WTC11 (cell line): ENCODE measurements at regions not wholly inside any gene's neighbourhood (a gene's known extent, or its start where the extent isn't known, plus 50 kb on each side); places are given as distances from the start of the nearest gene placed in this dataset.

Experiments
- ATAC-seq: fragments of 200-7000 bp; cut with Tn5 transposase; 2 replicates; pipeline ENCODE4 v1.10.0; 2021; ENCODE audit warnings: mild to moderate bottlenecking, moderate library complexity
- CTCF ChIA-PET: fragments of 300-600 bp; sonication (Branson Sonifier 250); formaldehyde crosslinking; loops from one replicate; lab custom pipeline; 2021; ENCODE audit warnings: antibody characterized with exemption; lab: Charles Lee
- POLR2A ChIA-PET: fragments of 350-600 bp; sonication (Branson Sonifier 250); formaldehyde crosslinking; loops from one replicate; lab custom pipeline; 2021; ENCODE audit warnings: antibody characterized with exemption; lab: Charles Lee
- DNase-seq: peaks from one replicate; pipeline ENCODE4 v3.0.0; 2021; ENCODE audit warnings: low spot score
- H3K27ac Mint-ChIP-seq: 2 replicates; pipeline ENCODE4 v1.8.0; 2021; ENCODE audit warnings: mixed read lengths
- H3K27me3 Mint-ChIP-seq: 2 replicates; pipeline ENCODE4 v1.8.0; 2021; ENCODE audit warnings: low read depth, mild to moderate bottlenecking, moderate library complexity, mixed read lengths
- H3K36me3 Mint-ChIP-seq: 2 replicates; pipeline ENCODE4 v1.8.0; 2021; ENCODE audit warnings: mixed read lengths
- H3K4me1 Mint-ChIP-seq: 2 replicates; pipeline ENCODE4 v1.8.0; 2022; ENCODE audit warnings: mixed read lengths
- H3K4me3 Mint-ChIP-seq: 2 replicates; pipeline ENCODE4 v1.8.0; 2021; ENCODE audit warnings: mild to moderate bottlenecking, moderate library complexity, mixed read lengths
- H3K9me3 Mint-ChIP-seq: 2 replicates; pipeline ENCODE4 v1.8.0; 2021; ENCODE audit warnings: mixed read lengths
- FOXJ3 ChIP-seq: sonication (generic); formaldehyde crosslinking; IDR thresholded peaks from 2 replicates; pipeline ENCODE4 v1.9.0; 2021; ENCODE audit warnings: missing genetic modification reagents, mild to moderate bottlenecking, borderline replicate concordance
- FOXP1 ChIP-seq: sonication (generic); formaldehyde crosslinking; IDR thresholded peaks from 2 replicates; pipeline ENCODE4 v1.8.0; 2022; ENCODE audit warnings: missing genetic modification reagents, mild to moderate bottlenecking, moderate library complexity, borderline replicate concordance
- NFATC4 ChIP-seq: fragments of 250-450 bp; sonication (Bioruptor Pico); IDR thresholded peaks from 2 replicates; pipeline ENCODE4 v1.9.0; 2021; ENCODE audit warnings: mild to moderate bottlenecking
- NFYB ChIP-seq: sonication (generic); formaldehyde crosslinking; conservative IDR thresholded peaks from 2 replicates; pipeline ENCODE4 v1.8.0; 2022; ENCODE audit warnings: low read depth, missing genetic modification reagents
- RORB ChIP-seq: fragments of 250-450 bp; sonication (Bioruptor Pico); IDR thresholded peaks from 2 replicates; pipeline ENCODE4 v1.9.0; 2021; ENCODE audit warnings: mild to moderate bottlenecking
- SMAD3 ChIP-seq: sonication (generic); formaldehyde crosslinking; IDR thresholded peaks from 2 replicates; pipeline ENCODE4 v1.8.0; 2022; ENCODE audit warnings: missing genetic modification reagents, mild to moderate bottlenecking, borderline replicate concordance
- ZNF121 ChIP-seq: sonication (generic); formaldehyde crosslinking; IDR thresholded peaks from 2 replicates; pipeline ENCODE4 v1.8.0; 2023; ENCODE audit warnings: missing genetic modification reagents
- ZNF263 ChIP-seq: sonication (generic); formaldehyde crosslinking; IDR thresholded peaks from 2 replicates; pipeline ENCODE4 v1.8.1; 2022; ENCODE audit warnings: low read depth, mild to moderate bottlenecking, moderate library complexity, missing genetic modification reagents
- ZNF396 ChIP-seq: fragments of 250-450 bp; sonication (Bioruptor Pico); IDR thresholded peaks from 2 replicates; pipeline ENCODE4 v1.8.0; 2021; ENCODE audit warnings: mild to moderate bottlenecking, moderate library complexity, borderline replicate concordance
- TF ChIP-seq, protein P1 (sequence below): sonication (generic); formaldehyde crosslinking; IDR thresholded peaks from 2 replicates; pipeline ENCODE4 v1.8.1; 2023; ENCODE audit warnings: mild to moderate bottlenecking, missing genetic modification reagents
- TF ChIP-seq, protein P2 (sequence below): sonication (generic); formaldehyde crosslinking; IDR thresholded peaks from 2 replicates; pipeline ENCODE4 v1.8.1; 2023; ENCODE audit warnings: mild to moderate bottlenecking, missing genetic modification reagents, moderate library complexity
- TF ChIP-seq, protein P3 (sequence below): sonication (generic); formaldehyde crosslinking; IDR thresholded peaks from 2 replicates; pipeline ENCODE4 v1.8.1; 2023; ENCODE audit warnings: mild to moderate bottlenecking, moderate library complexity, missing genetic modification reagents
- TF ChIP-seq, protein P4 (sequence below): sonication (generic); formaldehyde crosslinking; IDR thresholded peaks from 2 replicates; pipeline ENCODE4 v1.8.1; 2022; ENCODE audit warnings: missing genetic modification reagents, borderline replicate concordance
- TF ChIP-seq, protein P5 (sequence below): sonication (generic); formaldehyde crosslinking; conservative IDR thresholded peaks from 2 replicates; pipeline ENCODE4 v1.8.1; 2022; ENCODE audit warnings: mild to moderate bottlenecking, missing genetic modification reagents
- TF ChIP-seq, protein P6 (sequence below): sonication (generic); formaldehyde crosslinking; IDR thresholded peaks from 2 replicates; pipeline ENCODE4 v1.8.0; 2022; ENCODE audit warnings: mild to moderate bottlenecking, missing genetic modification reagents
- TF ChIP-seq, protein P7 (sequence below): sonication (generic); formaldehyde crosslinking; IDR thresholded peaks from 2 replicates; pipeline ENCODE4 v1.8.1; 2022; ENCODE audit warnings: mild to moderate bottlenecking, moderate library complexity, missing genetic modification reagents

DNA sequence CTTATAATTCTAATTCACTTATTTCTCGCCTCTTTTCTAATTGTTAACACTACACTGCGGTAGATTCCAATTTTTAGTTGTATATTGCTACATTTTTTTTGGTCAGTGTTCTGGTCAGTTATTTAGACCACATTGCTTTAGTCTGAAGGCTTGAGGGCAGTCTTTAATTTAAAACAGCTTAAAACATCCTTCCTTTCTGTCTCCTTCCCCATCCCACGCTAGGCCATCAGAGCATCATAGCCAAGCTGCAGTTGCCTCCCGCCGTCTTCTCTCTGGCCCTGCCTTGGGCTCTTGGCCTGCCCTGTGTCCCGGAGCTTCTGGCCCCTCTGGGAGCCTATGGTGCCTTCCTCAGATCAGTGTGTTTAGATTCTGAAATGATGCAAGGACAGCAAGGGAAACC is 52.6 kb upstream of the GLI2 start (continued):
- TF ChIP-seq, protein P1, sequence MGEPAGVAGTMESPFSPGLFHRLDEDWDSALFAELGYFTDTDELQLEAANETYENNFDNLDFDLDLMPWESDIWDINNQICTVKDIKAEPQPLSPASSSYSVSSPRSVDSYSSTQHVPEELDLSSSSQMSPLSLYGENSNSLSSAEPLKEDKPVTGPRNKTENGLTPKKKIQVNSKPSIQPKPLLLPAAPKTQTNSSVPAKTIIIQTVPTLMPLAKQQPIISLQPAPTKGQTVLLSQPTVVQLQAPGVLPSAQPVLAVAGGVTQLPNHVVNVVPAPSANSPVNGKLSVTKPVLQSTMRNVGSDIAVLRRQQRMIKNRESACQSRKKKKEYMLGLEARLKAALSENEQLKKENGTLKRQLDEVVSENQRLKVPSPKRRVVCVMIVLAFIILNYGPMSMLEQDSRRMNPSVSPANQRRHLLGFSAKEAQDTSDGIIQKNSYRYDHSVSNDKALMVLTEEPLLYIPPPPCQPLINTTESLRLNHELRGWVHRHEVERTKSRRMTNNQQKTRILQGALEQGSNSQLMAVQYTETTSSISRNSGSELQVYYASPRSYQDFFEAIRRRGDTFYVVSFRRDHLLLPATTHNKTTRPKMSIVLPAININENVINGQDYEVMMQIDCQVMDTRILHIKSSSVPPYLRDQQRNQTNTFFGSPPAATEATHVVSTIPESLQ (CRISPR knock-in tag) = no peak
- TF ChIP-seq ZNF396 = no peak
- no peak for TF ChIP-seq NFYB

DNA sequence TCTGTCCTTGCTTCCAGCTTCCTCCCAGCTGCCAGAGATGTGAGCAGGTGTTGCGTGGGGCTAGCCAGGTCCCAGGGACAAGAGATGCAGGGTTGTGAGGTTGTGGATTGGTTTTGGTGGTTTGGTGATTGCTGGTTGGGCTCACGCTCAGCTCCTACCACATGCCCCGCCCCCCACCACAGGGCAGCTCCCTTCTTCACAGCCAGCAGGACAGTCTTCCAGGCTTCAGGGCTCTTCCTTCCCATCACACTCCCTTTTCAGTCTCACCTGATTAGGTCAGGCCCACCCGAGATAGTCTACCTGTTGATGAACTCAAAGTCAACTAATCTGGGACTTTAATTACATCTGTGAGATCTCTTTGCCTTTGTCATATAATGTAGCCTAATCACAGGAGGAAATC is 52.0 kb upstream of the GLI2 start:
- no peak for DNase-seq
- no peak overlapping the region for H3K4me3 Mint-ChIP-seq
- peaks cover 26% of the 10 kb centered on the region for H3K27me3 Mint-ChIP-seq
- ChIA-PET CTCF (interaction anchor here (1.0 to 2.0 kb wide), 4 partner anchors 12 to 395 kb away, joined by 3 to 7 read pairs (median 5); no protein-coding TSS in a partner anchor), POLR2A (no interaction called here)
- TF ChIP-seq FOXJ3 (CRISPR knock-in tag) = no peak
- TF ChIP-seq ZNF121 = peak; percentile 45; the same call in 1 of the 2 replicates
- H3K27ac Mint-ChIP-seq = no peak overlapping the region
- no peaks in the 10 kb centered on the region for H3K36me3 Mint-ChIP-seq
- H3K4me1 Mint-ChIP-seq = peaks cover 3% of the 10 kb centered on the region; the same call in 1 of the 2 replicates
- ATAC-seq = no peak
- 0 out of 2 replicates have a peak, but pooled peaks cover 2% of the 10 kb centered on the region for H3K9me3 Mint-ChIP-seq

DNA sequence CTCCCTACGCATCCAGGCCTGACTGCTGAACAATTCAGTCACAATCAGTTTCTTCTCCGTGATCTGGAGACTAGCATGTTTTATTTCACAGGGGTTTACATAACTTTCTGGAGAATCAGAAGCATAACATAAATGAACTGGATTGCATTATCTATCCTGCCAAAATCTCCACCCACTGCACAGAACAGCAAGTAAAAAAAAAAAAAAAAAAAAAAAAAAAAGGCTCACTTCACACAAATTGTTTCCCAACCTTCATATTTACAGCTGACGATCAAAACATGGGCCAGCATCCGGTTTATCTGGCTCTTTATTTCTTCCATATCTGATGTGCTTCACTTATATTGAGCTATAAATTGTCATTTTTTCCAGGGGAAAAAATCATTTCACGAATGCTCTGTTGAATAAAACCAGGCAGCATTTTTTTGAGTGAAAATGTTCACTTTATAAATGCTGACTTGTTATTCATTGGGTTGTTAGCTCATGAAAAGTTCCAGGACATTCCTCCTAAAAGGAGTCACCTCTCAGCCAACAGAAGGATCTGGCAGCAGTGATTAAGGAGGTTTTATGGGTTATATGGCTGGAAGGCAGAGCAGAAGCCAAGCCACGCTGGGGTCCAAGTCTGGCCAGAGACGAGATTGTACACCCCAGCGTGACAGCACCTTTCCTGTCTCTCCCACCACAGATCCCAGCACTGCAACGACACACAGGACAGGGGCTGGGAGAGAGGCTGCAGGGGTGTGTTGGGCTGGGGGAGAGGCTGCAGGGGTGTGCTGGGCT is 51.2 kb upstream of the GLI2 start:
- H3K4me1 Mint-ChIP-seq = no peaks in the 10 kb centered on the region
- no peaks in the 10 kb centered on the region for H3K36me3 Mint-ChIP-seq
- TF ChIP-seq FOXP1 (CRISPR knock-in tag) (no peak), ZNF263 (CRISPR knock-in tag) (no peak)
- TF ChIP-seq, all 79 proteins: peak for 0
- Mint-ChIP-seq H3K27ac (no peak overlapping the region), H3K9me3 (0 out of 2 replicates have a peak, but pooled peaks cover 2% of the 10 kb centered on the region), H3K4me3 (no peak overlapping the region), H3K27me3 (peaks cover 29% of the 10 kb centered on the region)
- ATAC-seq (no peak), DNase-seq (no peak)
- ChIA-PET POLR2A (interaction anchor here (0.6 to 1.0 kb wide), 3 partner anchors 22 to 1439 kb away, joined by 4 to 5 read pairs (median 4); no protein-coding TSS in a partner anchor), CTCF (interaction anchor here (0.5 to 1.1 kb wide), 5 partner anchors 15 to 348 kb away, joined by 3 to 4 read pairs (median 3); no protein-coding TSS in a partner anchor)

DNA sequence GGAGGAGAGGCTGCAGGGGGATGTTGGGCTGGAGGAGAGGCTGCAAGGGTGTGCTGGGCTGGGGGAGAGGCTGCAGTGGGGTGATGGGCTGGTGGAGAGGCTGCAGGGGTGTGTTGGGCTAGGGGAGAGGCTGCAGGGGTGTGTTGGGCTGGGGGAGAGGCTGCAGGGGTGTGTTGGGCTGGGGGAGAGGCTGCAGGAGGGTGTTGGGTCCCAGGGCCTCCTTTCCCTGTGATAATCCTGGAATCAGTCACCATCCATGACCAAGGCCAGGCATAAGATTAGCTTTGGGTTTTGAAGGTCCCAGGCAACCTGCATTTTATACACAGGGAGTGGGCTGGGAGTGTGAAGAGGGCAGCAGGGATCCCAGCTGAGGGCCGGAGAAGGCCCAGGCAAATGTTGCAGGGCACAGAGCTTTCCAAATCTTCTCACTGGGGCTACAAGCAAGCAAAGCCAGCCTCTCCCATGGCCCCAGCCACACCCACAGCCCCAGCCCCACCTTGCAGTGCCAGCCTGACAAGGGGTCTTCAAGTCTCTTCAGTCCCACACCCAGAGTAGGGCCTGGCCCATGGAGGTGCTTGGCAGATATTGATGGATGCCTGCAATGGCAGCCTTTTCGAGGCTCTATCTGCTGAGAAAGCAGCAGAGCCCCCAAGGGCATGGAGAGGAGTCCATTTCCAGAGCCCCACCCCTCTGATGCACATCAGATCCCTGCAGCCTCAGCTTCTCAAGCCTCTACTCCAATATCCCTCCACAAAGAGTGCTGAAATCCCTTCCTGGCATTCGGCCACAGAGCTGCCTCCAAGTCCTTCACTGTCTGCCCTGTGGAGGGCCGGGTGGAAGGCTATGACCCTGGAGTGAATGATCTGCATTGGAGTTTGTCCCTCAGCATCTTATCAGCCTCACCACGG is 50.3 kb upstream of the GLI2 start:
- H3K4me3 Mint-ChIP-seq = no peak overlapping the region
- H3K27ac Mint-ChIP-seq = no peak overlapping the region
- H3K36me3 Mint-ChIP-seq = no peaks in the 10 kb centered on the region
- POLR2A ChIA-PET = interaction anchor here (1.0 kb wide), 1 partner anchor 390 kb away, joined by 4 read pairs; no protein-coding TSS in a partner anchor
- H3K4me1 Mint-ChIP-seq = peaks cover 3% of the 10 kb centered on the region; the same call in 1 of the 2 replicates
- peaks cover 29% of the 10 kb centered on the region for H3K27me3 Mint-ChIP-seq
- 0 out of 2 replicates have a peak, but pooled peaks cover 2% of the 10 kb centered on the region for H3K9me3 Mint-ChIP-seq
- no peak for DNase-seq
- no peak for ATAC-seq
- CTCF ChIA-PET = interaction anchor here (0.6 to 1.9 kb wide), 8 partner anchors 10 to 419 kb away, joined by 3 to 5 read pairs (median 4); no protein-coding TSS in a partner anchor
- TF ChIP-seq FOXP1 (CRISPR knock-in tag) = no peak
- no peak for TF ChIP-seq ZNF396
- TF ChIP-seq, protein P2, sequence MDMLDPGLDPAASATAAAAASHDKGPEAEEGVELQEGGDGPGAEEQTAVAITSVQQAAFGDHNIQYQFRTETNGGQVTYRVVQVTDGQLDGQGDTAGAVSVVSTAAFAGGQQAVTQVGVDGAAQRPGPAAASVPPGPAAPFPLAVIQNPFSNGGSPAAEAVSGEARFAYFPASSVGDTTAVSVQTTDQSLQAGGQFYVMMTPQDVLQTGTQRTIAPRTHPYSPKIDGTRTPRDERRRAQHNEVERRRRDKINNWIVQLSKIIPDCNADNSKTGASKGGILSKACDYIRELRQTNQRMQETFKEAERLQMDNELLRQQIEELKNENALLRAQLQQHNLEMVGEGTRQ (CRISPR knock-in tag) = no peak
- TF ChIP-seq, protein P3, sequence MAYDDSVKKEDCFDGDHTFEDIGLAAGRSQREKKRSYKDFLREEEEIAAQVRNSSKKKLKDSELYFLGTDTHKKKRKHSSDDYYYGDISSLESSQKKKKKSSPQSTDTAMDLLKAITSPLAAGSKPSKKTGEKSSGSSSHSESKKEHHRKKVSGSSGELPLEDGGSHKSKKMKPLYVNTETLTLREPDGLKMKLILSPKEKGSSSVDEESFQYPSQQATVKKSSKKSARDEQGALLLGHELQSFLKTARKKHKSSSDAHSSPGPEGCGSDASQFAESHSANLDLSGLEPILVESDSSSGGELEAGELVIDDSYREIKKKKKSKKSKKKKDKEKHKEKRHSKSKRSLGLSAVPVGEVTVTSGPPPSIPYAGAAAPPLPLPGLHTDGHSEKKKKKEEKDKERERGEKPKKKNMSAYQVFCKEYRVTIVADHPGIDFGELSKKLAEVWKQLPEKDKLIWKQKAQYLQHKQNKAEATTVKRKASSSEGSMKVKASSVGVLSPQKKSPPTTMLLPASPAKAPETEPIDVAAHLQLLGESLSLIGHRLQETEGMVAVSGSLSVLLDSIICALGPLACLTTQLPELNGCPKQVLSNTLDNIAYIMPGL (CRISPR knock-in tag) = no peak
- TF ChIP-seq SMAD3 (CRISPR knock-in tag) = no peak
- TF ChIP-seq, protein P4, sequence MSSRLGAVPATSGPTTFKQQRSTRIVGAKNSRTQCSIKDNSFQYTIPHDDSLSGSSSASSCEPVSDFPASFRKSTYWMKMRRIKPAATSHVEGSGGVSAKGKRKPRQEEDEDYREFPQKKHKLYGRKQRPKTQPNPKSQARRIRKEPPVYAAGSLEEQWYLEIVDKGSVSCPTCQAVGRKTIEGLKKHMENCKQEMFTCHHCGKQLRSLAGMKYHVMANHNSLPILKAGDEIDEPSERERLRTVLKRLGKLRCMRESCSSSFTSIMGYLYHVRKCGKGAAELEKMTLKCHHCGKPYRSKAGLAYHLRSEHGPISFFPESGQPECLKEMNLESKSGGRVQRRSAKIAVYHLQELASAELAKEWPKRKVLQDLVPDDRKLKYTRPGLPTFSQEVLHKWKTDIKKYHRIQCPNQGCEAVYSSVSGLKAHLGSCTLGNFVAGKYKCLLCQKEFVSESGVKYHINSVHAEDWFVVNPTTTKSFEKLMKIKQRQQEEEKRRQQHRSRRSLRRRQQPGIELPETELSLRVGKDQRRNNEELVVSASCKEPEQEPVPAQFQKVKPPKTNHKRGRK (CRISPR knock-in tag) = no peak
- TF ChIP-seq, protein P5, sequence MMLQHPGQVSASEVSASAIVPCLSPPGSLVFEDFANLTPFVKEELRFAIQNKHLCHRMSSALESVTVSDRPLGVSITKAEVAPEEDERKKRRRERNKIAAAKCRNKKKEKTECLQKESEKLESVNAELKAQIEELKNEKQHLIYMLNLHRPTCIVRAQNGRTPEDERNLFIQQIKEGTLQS (CRISPR knock-in tag) = no peak
- TF ChIP-seq, protein P6, sequence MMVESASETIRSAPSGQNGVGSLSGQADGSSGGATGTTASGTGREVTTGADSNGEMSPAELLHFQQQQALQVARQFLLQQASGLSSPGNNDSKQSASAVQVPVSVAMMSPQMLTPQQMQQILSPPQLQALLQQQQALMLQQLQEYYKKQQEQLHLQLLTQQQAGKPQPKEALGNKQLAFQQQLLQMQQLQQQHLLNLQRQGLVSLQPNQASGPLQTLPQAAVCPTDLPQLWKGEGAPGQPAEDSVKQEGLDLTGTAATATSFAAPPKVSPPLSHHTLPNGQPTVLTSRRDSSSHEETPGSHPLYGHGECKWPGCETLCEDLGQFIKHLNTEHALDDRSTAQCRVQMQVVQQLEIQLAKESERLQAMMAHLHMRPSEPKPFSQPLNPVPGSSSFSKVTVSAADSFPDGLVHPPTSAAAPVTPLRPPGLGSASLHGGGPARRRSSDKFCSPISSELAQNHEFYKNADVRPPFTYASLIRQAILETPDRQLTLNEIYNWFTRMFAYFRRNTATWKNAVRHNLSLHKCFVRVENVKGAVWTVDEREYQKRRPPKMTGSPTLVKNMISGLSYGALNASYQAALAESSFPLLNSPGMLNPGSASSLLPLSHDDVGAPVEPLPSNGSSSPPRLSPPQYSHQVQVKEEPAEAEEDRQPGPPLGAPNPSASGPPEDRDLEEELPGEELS (CRISPR knock-in tag) = no peak
- TF ChIP-seq, protein P7, sequence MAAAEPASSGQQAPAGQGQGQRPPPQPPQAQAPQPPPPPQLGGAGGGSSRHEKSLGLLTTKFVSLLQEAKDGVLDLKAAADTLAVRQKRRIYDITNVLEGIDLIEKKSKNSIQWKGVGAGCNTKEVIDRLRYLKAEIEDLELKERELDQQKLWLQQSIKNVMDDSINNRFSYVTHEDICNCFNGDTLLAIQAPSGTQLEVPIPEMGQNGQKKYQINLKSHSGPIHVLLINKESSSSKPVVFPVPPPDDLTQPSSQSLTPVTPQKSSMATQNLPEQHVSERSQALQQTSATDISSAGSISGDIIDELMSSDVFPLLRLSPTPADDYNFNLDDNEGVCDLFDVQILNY (CRISPR knock-in tag) = no peak
- no peak for TF ChIP-seq RORB
- TF ChIP-seq NFATC4 (CRISPR knock-in tag) = no peak
